Astrocyte (in vitro differentiated cells and primary cell): ENCODE measurements at regions not wholly inside any gene's neighbourhood (a gene's known extent, or its start where the extent isn't known, plus 50 kb on each side); places are given as distances from the start of the nearest gene placed in this dataset.

ENCODE experiments used
- CTCF ChIP-seq: IDR thresholded peaks from 2 replicates; pipeline ENCODE4 v1.5.1; 2011; ENCODE audit warnings: low read depth, mild to moderate bottlenecking, inconsistent platforms, low read length, moderate library complexity; ENCODE audit not compliant: insufficient read depth
- EZH2 ChIP-seq: IDR thresholded peaks from 2 replicates; pipeline ENCODE4 v1.6.1; 2012; ENCODE audit warnings: mild to moderate bottlenecking, low read length, inconsistent platforms; ENCODE audit not compliant: insufficient read depth

DNA sequence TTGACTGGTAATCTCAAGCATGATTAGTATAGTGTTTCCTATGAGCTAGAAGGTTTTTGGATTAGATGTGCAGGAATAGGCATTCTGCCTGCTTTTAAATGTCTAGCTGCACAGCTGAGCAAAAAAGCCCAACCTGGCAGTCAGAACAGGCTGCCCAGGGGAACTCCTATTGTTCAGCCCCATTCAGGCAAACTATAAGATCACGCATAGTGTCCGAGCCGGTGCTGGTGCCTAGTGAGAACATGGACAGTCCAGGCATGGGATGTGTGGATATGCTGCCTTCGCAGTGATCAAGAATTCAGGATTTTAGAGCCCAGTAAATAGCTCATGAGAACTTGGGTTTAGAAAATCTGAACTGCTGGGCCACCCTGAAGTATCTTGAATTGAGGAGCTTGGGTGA lies 348.8 kb downstream of the UTRN start:
- TF ChIP-seq CTCF = no peak
- no peak for TF ChIP-seq EZH2
